ENCODE measurements at regions not wholly inside any gene's neighbourhood (a gene's known extent, or its start where the extent isn't known, plus 50 kb on each side); places are given as distances from the start of the nearest gene placed in this dataset.

DNA sequence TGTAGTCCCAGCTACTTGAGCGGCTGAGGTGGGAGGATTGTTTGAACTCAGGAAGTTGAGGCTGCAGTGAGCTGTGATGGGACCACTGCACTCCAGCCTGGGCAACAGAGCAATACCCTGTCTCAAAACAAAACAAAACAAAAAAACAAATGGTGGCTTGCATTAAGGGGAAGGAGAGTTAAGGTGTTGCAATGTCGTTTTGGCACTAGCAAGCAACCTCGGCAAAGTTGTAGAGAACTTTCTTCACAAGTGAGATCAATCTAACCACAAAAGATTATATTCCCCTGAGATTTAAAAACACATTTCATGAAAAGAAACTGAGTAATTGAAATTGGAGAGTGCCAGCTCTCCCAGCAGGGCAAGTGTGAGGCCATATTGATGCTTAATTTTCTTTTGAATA, 153.7 kb downstream of the KLF5 start:
- TF ChIP-seq, protein P1, sequence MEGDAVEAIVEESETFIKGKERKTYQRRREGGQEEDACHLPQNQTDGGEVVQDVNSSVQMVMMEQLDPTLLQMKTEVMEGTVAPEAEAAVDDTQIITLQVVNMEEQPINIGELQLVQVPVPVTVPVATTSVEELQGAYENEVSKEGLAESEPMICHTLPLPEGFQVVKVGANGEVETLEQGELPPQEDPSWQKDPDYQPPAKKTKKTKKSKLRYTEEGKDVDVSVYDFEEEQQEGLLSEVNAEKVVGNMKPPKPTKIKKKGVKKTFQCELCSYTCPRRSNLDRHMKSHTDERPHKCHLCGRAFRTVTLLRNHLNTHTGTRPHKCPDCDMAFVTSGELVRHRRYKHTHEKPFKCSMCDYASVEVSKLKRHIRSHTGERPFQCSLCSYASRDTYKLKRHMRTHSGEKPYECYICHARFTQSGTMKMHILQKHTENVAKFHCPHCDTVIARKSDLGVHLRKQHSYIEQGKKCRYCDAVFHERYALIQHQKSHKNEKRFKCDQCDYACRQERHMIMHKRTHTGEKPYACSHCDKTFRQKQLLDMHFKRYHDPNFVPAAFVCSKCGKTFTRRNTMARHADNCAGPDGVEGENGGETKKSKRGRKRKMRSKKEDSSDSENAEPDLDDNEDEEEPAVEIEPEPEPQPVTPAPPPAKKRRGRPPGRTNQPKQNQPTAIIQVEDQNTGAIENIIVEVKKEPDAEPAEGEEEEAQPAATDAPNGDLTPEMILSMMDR (IDR thresholded peaks at IDR 0.05), result no peak
- no peak for TF ChIP-seq POLR2A (IDR thresholded peaks at IDR 0.05)

Data from body of pancreas (tissue), 4 donors.